ENCODE measurements at regions not wholly inside any gene's neighbourhood (a gene's known extent, or its start where the extent isn't known, plus 50 kb on each side); places are given as distances from the start of the nearest gene placed in this dataset.

- no peak overlapping the region for H3K27ac Mint-ChIP-seq
- Histone ChIP-seq H3K27ac (ENCODE audit: insufficient read depth, low read length, poor library complexity, severe bottlenecking) (no peak overlapping the region), H3K27me3 (ENCODE audit: control insufficient read depth, insufficient read depth, low read length) (no peaks in the 10 kb centered on the region), H3K4me1 (ENCODE audit: control insufficient read depth, insufficient read depth, low read length, poor library complexity, severe bottlenecking) (no peaks in the 10 kb centered on the region), H3K36me3 (ENCODE audit: control insufficient read depth, insufficient read depth, low read length) (no peaks in the 10 kb centered on the region), H3K9me3 (ENCODE audit: control insufficient read depth in 2 of 2, low read length in 2 of 2) (no peaks in the 10 kb centered on the region), H3K4me3 (ENCODE audit: low read depth, low read length) (no peak overlapping the region)
- no peak overlapping the region for H3K4me3 Mint-ChIP-seq
- H3K27me3 Mint-ChIP-seq = no peaks in the 10 kb centered on the region
- ATAC-seq (ENCODE audit: low read depth in 2 of 2) (no peak), DNase-seq (no peak)
- no peaks in the 10 kb centered on the region for H3K9me3 Mint-ChIP-seq
- no peaks in the 10 kb centered on the region for H3K36me3 Mint-ChIP-seq
- no peaks in the 10 kb centered on the region for H3K4me1 Mint-ChIP-seq
Measured at GRCh38 chr15:81959196-81959595, 86.6 kb downstream of the MEX3B start.

- H3K27me3 ChIP-seq (ENCODE audit: control insufficient read depth, insufficient read depth, low read length) = no peaks in the 10 kb centered on the region
- H3K27ac ChIP-seq (ENCODE audit: insufficient read depth, low read length, poor library complexity, severe bottlenecking) = no peak overlapping the region
- Mint-ChIP-seq H3K4me1 (no peaks in the 10 kb centered on the region), H3K27me3 (no peaks in the 10 kb centered on the region), H3K36me3 (no peaks in the 10 kb centered on the region), H3K4me3 (no peak overlapping the region), H3K27ac (no peak overlapping the region), H3K9me3 (no peaks in the 10 kb centered on the region)
- H3K9me3 ChIP-seq (ENCODE audit: control insufficient read depth in 2 of 2, low read length in 2 of 2) = no peaks in the 10 kb centered on the region
- H3K4me3 ChIP-seq (ENCODE audit: low read depth, low read length) = no peak overlapping the region
- no peak for DNase-seq
- ATAC-seq (ENCODE audit: low read depth in 2 of 2) = no peak
- H3K4me1 ChIP-seq (ENCODE audit: control insufficient read depth, insufficient read depth, low read length, poor library complexity, severe bottlenecking) = no peaks in the 10 kb centered on the region
- no peaks in the 10 kb centered on the region for H3K36me3 ChIP-seq (ENCODE audit: control insufficient read depth, insufficient read depth, low read length)
Measured at GRCh38 chr15:81957698-81958097, 88.1 kb downstream of the MEX3B start.

- Mint-ChIP-seq H3K9me3 (peaks cover 0 to 1% (median 0%) of the 10 kb centered on the region in 7 donors), H3K36me3 (no peaks in the 10 kb centered on the region), H3K27ac (no peak overlapping the region), H3K4me3 (no peak overlapping the region), H3K4me1 (no peaks in the 10 kb centered on the region), H3K27me3 (peaks cover 9% of the 10 kb centered on the region)
- H3K9me3 ChIP-seq (ENCODE audit: control insufficient read depth in 2 of 2, low read length in 2 of 2) = no peaks in the 10 kb centered on the region
- no peak overlapping the region for H3K4me3 ChIP-seq (ENCODE audit: low read depth, low read length)
- DNase-seq (no peak), ATAC-seq (ENCODE audit: low read depth in 2 of 2) (no peak)
- H3K27ac ChIP-seq (ENCODE audit: insufficient read depth, low read length, poor library complexity, severe bottlenecking) = no peak overlapping the region
- H3K36me3 ChIP-seq (ENCODE audit: control insufficient read depth, insufficient read depth, low read length) = no peaks in the 10 kb centered on the region
- no peaks in the 10 kb centered on the region for H3K27me3 ChIP-seq (ENCODE audit: control insufficient read depth, insufficient read depth, low read length)
- H3K4me1 ChIP-seq (ENCODE audit: control insufficient read depth, insufficient read depth, low read length, poor library complexity, severe bottlenecking) = no peaks in the 10 kb centered on the region
Measured at GRCh38 chr15:81955382-81956062, 90.3 kb downstream of the MEX3B start.

- no peaks in the 10 kb centered on the region for H3K9me3 ChIP-seq (ENCODE audit: control insufficient read depth in 2 of 2, low read length in 2 of 2)
- ATAC-seq (ENCODE audit: low read depth in 2 of 2) = no peak
Measured at GRCh38 chr15:81954158-81954783, 91.5 kb downstream of the MEX3B start.

DNA sequence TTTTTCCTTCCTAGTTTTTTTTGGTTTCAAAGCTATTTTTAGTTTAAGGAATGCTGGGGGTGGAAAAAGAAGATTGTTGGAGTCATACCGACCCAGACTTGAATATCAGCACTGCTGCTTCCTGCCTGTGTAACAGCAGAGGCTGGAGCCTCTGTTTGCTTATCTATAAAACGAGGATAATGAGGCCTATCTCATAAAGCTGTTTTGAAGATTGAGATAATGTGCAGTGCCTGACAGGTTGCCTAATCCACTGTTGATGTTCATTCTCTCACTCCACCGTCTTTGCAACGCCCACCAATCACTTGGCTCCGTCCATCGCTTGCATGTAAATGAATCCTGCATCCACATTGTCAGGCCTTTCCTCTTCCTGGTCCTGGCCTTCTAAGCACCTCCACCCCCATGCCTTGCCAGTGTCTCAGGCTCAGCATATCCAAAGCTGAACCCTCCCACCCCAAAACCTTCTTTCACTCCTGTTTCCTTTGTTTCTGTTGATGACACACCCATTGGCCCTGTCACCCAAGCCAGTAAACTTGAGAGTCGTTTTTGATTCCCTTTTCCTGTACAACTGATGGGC is 94.9 kb downstream of the MEX3B start:
- no peaks in the 10 kb centered on the region for H3K4me1 Mint-ChIP-seq
- H3K4me3 ChIP-seq (ENCODE audit: low read depth, low read length) = no peak overlapping the region
- no peaks in the 10 kb centered on the region for H3K36me3 Mint-ChIP-seq
- H3K9me3 ChIP-seq (ENCODE audit: control insufficient read depth in 2 of 2, low read length in 2 of 2) = no peaks in the 10 kb centered on the region
- no peaks in the 10 kb centered on the region for H3K27me3 ChIP-seq (ENCODE audit: control insufficient read depth, insufficient read depth, low read length)
- H3K4me1 ChIP-seq (ENCODE audit: control insufficient read depth, insufficient read depth, low read length, poor library complexity, severe bottlenecking) = no peaks in the 10 kb centered on the region
- no peak overlapping the region for H3K27ac ChIP-seq (ENCODE audit: insufficient read depth, low read length, poor library complexity, severe bottlenecking)
- peaks cover 0 to 1% (median 0%) of the 10 kb centered on the region in 7 donors for H3K9me3 Mint-ChIP-seq
- DNase-seq = no peak
- no peaks in the 10 kb centered on the region for H3K36me3 ChIP-seq (ENCODE audit: control insufficient read depth, insufficient read depth, low read length)
- no peak overlapping the region for H3K27ac Mint-ChIP-seq
- H3K4me3 Mint-ChIP-seq = no peak overlapping the region
- ATAC-seq (ENCODE audit: low read depth in 2 of 2) = no peak
- peaks cover 9% of the 10 kb centered on the region for H3K27me3 Mint-ChIP-seq

More at GRCh38 chr15:81954158-81954783, 91.5 kb downstream of the MEX3B start:
- Histone ChIP-seq H3K27ac (ENCODE audit: insufficient read depth, low read length, poor library complexity, severe bottlenecking) (no peak overlapping the region), H3K36me3 (ENCODE audit: control insufficient read depth, insufficient read depth, low read length) (no peaks in the 10 kb centered on the region), H3K27me3 (ENCODE audit: control insufficient read depth, insufficient read depth, low read length) (no peaks in the 10 kb centered on the region), H3K4me1 (ENCODE audit: control insufficient read depth, insufficient read depth, low read length, poor library complexity, severe bottlenecking) (no peaks in the 10 kb centered on the region), H3K4me3 (ENCODE audit: low read depth, low read length) (no peak overlapping the region)
- Mint-ChIP-seq H3K4me3 (no peak overlapping the region), H3K27ac (no peak overlapping the region), H3K27me3 (peaks cover 9% of the 10 kb centered on the region), H3K4me1 (no peaks in the 10 kb centered on the region), H3K36me3 (no peaks in the 10 kb centered on the region), H3K9me3 (peaks cover 0 to 1% (median 0%) of the 10 kb centered on the region in 7 donors)
- DNase-seq = no peak

GRCh38 chr15:81948751-81949150 is 97.1 kb downstream of the MEX3B start:
- Mint-ChIP-seq H3K27me3 (peaks cover 9% of the 10 kb centered on the region), H3K27ac (no peak overlapping the region), H3K36me3 (no peaks in the 10 kb centered on the region), H3K4me3 (no peak overlapping the region), H3K9me3 (peaks cover 0 to 4% (median 0%) of the 10 kb centered on the region in 7 donors), H3K4me1 (no peaks in the 10 kb centered on the region)
- peak in 1 of 3 donors; percentile 12 for DNase-seq
- Histone ChIP-seq H3K4me1 (ENCODE audit: control insufficient read depth, insufficient read depth, low read length, poor library complexity, severe bottlenecking) (no peaks in the 10 kb centered on the region), H3K9me3 (ENCODE audit: control insufficient read depth in 2 of 2, low read length in 2 of 2) (no peaks in the 10 kb centered on the region), H3K27me3 (ENCODE audit: control insufficient read depth, insufficient read depth, low read length) (no peaks in the 10 kb centered on the region), H3K27ac (ENCODE audit: insufficient read depth, low read length, poor library complexity, severe bottlenecking) (no peak overlapping the region), H3K36me3 (ENCODE audit: control insufficient read depth, insufficient read depth, low read length) (no peaks in the 10 kb centered on the region), H3K4me3 (ENCODE audit: low read depth, low read length) (no peak overlapping the region)
- no peak for ATAC-seq (ENCODE audit: low read depth in 2 of 2)

- H3K27ac ChIP-seq (ENCODE audit: insufficient read depth, low read length, poor library complexity, severe bottlenecking) = no peak overlapping the region
- no peak overlapping the region for H3K4me3 Mint-ChIP-seq
- no peak for ATAC-seq (ENCODE audit: low read depth in 2 of 2)
- no peaks in the 10 kb centered on the region for H3K9me3 ChIP-seq (ENCODE audit: control insufficient read depth in 2 of 2, low read length in 2 of 2)
- H3K27me3 Mint-ChIP-seq = peaks cover 9% of the 10 kb centered on the region
- H3K27me3 ChIP-seq (ENCODE audit: control insufficient read depth, insufficient read depth, low read length) = no peaks in the 10 kb centered on the region
- no peak for DNase-seq
- H3K4me1 ChIP-seq (ENCODE audit: control insufficient read depth, insufficient read depth, low read length, poor library complexity, severe bottlenecking) = no peaks in the 10 kb centered on the region
- H3K36me3 Mint-ChIP-seq = no peaks in the 10 kb centered on the region
- no peak overlapping the region for H3K27ac Mint-ChIP-seq
- no peak overlapping the region for H3K4me3 ChIP-seq (ENCODE audit: low read depth, low read length)
- H3K36me3 ChIP-seq (ENCODE audit: control insufficient read depth, insufficient read depth, low read length) = no peaks in the 10 kb centered on the region
- H3K9me3 Mint-ChIP-seq = peaks cover 0 to 4% (median 0%) of the 10 kb centered on the region in 7 donors
- no peaks in the 10 kb centered on the region for H3K4me1 Mint-ChIP-seq
Measured at GRCh38 chr15:81948222-81948621, 97.6 kb downstream of the MEX3B start.

GRCh38 chr15:81947548-81947947 is 98.3 kb downstream of the MEX3B start:
- H3K36me3 Mint-ChIP-seq = no peaks in the 10 kb centered on the region
- peaks cover 0 to 4% (median 0%) of the 10 kb centered on the region in 7 donors for H3K9me3 Mint-ChIP-seq
- Histone ChIP-seq H3K36me3 (ENCODE audit: control insufficient read depth, insufficient read depth, low read length) (no peaks in the 10 kb centered on the region), H3K9me3 (ENCODE audit: control insufficient read depth in 2 of 2, low read length in 2 of 2) (no peaks in the 10 kb centered on the region), H3K27ac (ENCODE audit: insufficient read depth, low read length, poor library complexity, severe bottlenecking) (no peak overlapping the region), H3K4me1 (ENCODE audit: control insufficient read depth, insufficient read depth, low read length, poor library complexity, severe bottlenecking) (no peaks in the 10 kb centered on the region), H3K27me3 (ENCODE audit: control insufficient read depth, insufficient read depth, low read length) (no peaks in the 10 kb centered on the region), H3K4me3 (ENCODE audit: low read depth, low read length) (no peak overlapping the region)
- no peak overlapping the region for H3K4me3 Mint-ChIP-seq
- ATAC-seq (ENCODE audit: low read depth in 2 of 2) (no peak), DNase-seq (no peak)
- H3K27me3 Mint-ChIP-seq = peaks cover 9% of the 10 kb centered on the region
- no peak overlapping the region for H3K27ac Mint-ChIP-seq
- no peaks in the 10 kb centered on the region for H3K4me1 Mint-ChIP-seq
